SK-N-SH (cell line): ENCODE measurements at regions not wholly inside any gene's neighbourhood (a gene's known extent, or its start where the extent isn't known, plus 50 kb on each side); places are given as distances from the start of the nearest gene placed in this dataset.

Source experiments
- CTCF ChIA-PET: fragments of 300-600, 350-600 bp; formaldehyde crosslinking; extraction: SDS; loops from one replicate; lab custom pipeline; 2021; lab: Yijun Ruan, JAX
- POLR2A ChIA-PET: fragments of 350-600 bp; sonication (Branson Sonifier 250); formaldehyde crosslinking; extraction: SDS; loops from one replicate; lab custom pipeline; 2020; ENCODE audit warnings: antibody characterized with exemption, inconsistent platforms; lab: Yijun Ruan, JAX
- DNase-seq: peaks from one replicate; pipeline ENCODE4 v3.0.0; 2012
- H2AFZ ChIP-seq: fragments of 200-600 bp; sonication (generic); 2 replicates; pipeline ENCODE4 v1.8.1; 2016; ENCODE audit warnings: antibody characterized with exemption, mild to moderate bottlenecking, low read depth
- H3F3A ChIP-seq: fragments of 200-600 bp; sonication (generic); replicated peaks from 2 replicates; pipeline ENCODE3; 2016; ENCODE audit warnings: antibody characterized with exemption, mild to moderate bottlenecking; ENCODE audit not compliant: insufficient read depth
- H3K27ac ChIP-seq, 2 experiments: fragments of 200-500 bp in 1 of 2; fragments of 200-600 bp in 1 of 2; sonication (Bioruptor generic) in 1 of 2; sonication (generic), shearing (Covaris generic) in 1 of 2; 2 replicates each; pipeline versions ENCODE4 v1.5.1 to v1.6.1; 2014 to 2016; ENCODE audit warnings: low read depth in 2 of 2, inconsistent platforms in 1 of 2, low read length in 1 of 2, mild to moderate bottlenecking in 1 of 2, mixed read lengths in 1 of 2
- H3K27me3 ChIP-seq: fragments of 200-600 bp; sonication (generic), shearing (Covaris generic); 2 replicates; pipeline ENCODE4 v1.6.1; 2016; ENCODE audit warnings: mixed run types; ENCODE audit not compliant: insufficient read depth
- H3K36me3 ChIP-seq, 2 experiments: fragments of 200-500 bp in 1 of 2; fragments of 200-600 bp in 1 of 2; sonication (Bioruptor generic) in 1 of 2; sonication (generic) in 1 of 2; replicated peaks in 1 of 2; 2 replicates each; pipeline versions ENCODE3 to v1.5.1; 2014 to 2016; ENCODE audit warnings: low read length in 1 of 2, mild to moderate bottlenecking in 1 of 2; ENCODE audit not compliant: insufficient read depth in 2 of 2, control insufficient read depth in 1 of 2
- H3K4me1 ChIP-seq, 2 experiments: fragments of 200-500 bp in 1 of 2; fragments of 200-600 bp in 1 of 2; sonication (Bioruptor generic) in 1 of 2; sonication (generic), shearing (Covaris generic) in 1 of 2; 2 replicates each; pipeline versions ENCODE4 v1.5.1 to v1.6.1; 2014 to 2016; ENCODE audit warnings: low read depth in 1 of 2, low read length in 1 of 2, mixed run types in 1 of 2; ENCODE audit not compliant: insufficient read depth in 2 of 2, control insufficient read depth in 1 of 2
- H3K4me2 ChIP-seq: fragments of 200-600 bp; sonication (generic), shearing (Covaris generic); 2 replicates; pipeline ENCODE4 v1.6.1; 2017; ENCODE audit warnings: mixed run types
- H3K4me3 ChIP-seq, 2 experiments: fragments of 200-500 bp in 1 of 2; fragments of 200-600 bp in 1 of 2; sonication (Bioruptor generic) in 1 of 2; sonication (generic), shearing (Covaris generic) in 1 of 2; 2 replicates each; pipeline versions ENCODE4 v1.5.1 to v1.8.1; 2014 to 2016; ENCODE audit warnings: low read depth in 2 of 2, inconsistent platforms in 1 of 2, low read length in 1 of 2, mild to moderate bottlenecking in 1 of 2, mixed read lengths in 1 of 2, moderate library complexity in 1 of 2
- H3K79me2 ChIP-seq: fragments of 200-600 bp; sonication (generic); 2 replicates; pipeline ENCODE4 v1.8.1; 2017; ENCODE audit warnings: mild to moderate bottlenecking; ENCODE audit not compliant: insufficient read depth
- H3K9ac ChIP-seq: fragments of 200-600 bp; sonication (generic); 2 replicates; pipeline ENCODE4 v1.6.1; 2017; ENCODE audit warnings: mixed run types
- H3K9me2 ChIP-seq: fragments of 200-600 bp; sonication (generic); 2 replicates; pipeline ENCODE4 v1.6.1; 2017; ENCODE audit warnings: mixed run types
- H3K9me3 ChIP-seq: fragments of 200-600 bp; sonication (generic); 2 replicates; pipeline ENCODE4 v1.6.1; 2017; ENCODE audit warnings: mixed run types, mild to moderate bottlenecking, moderate library complexity
- H4K20me1 ChIP-seq: fragments of 200-600 bp; sonication (generic); 2 replicates; pipeline ENCODE4 v1.6.1; 2017; ENCODE audit warnings: mild to moderate bottlenecking, mixed run types; ENCODE audit not compliant: insufficient read depth
- CTCF ChIP-seq: fragments of 200-600 bp; sonication (generic); IDR thresholded peaks from 2 replicates; pipeline ENCODE4 v1.6.1; 2017; ENCODE audit warnings: antibody characterized with exemption, mild to moderate bottlenecking, moderate library complexity
- EP300 ChIP-seq, 2 experiments: IDR thresholded peaks; 2 replicates each; pipeline versions ENCODE4 v1.4.0 to v1.6.1; 2012; ENCODE audit warnings: borderline replicate concordance in 1 of 2, low read depth in 1 of 2, low read length in 1 of 2
- EZH2phosphoT487 ChIP-seq: fragments of 200-600 bp; sonication (generic); IDR thresholded peaks from 2 replicates; pipeline ENCODE4 v1.6.1; 2017; ENCODE audit warnings: low read depth, mixed run types, mild to moderate bottlenecking, antibody characterized with exemption, moderate library complexity, borderline replicate concordance
- FOXJ3 ChIP-seq: sonication (generic); formaldehyde crosslinking; IDR thresholded peaks from 2 replicates; pipeline ENCODE4 v1.5.1; 2020; ENCODE audit warnings: mild to moderate bottlenecking, missing genetic modification reagents
- IRF3 ChIP-seq: fragments of 150-350 bp; IDR thresholded peaks from 2 replicates; pipeline ENCODE4 v1.6.1; 2016; ENCODE audit warnings: mild to moderate bottlenecking, low read depth, low read length
- JUND ChIP-seq: IDR thresholded peaks from 2 replicates; pipeline ENCODE4 v1.4.0; 2012
- MAX ChIP-seq: IDR thresholded peaks from 2 replicates; pipeline ENCODE4 v1.4.0; 2012; ENCODE audit warnings: low read depth
- MXI1 ChIP-seq: IDR thresholded peaks from 2 replicates; pipeline ENCODE4 v1.6.1; 2012; ENCODE audit warnings: mild to moderate bottlenecking, low read depth, low read length, improper control_type of control experiment
- NFIC ChIP-seq: IDR thresholded peaks from 2 replicates; pipeline ENCODE4 v1.4.0; 2012; ENCODE audit warnings: borderline replicate concordance
- NRF1 ChIP-seq: IDR thresholded peaks from 2 replicates; pipeline ENCODE4 v1.6.1; 2012; ENCODE audit warnings: low read depth, mild to moderate bottlenecking, low read length
- PBX3 ChIP-seq: IDR thresholded peaks from 2 replicates; pipeline ENCODE4; 2012
- RCOR1 ChIP-seq: fragments of 150-350 bp; IDR thresholded peaks from 2 replicates; pipeline ENCODE4 v1.6.1; 2017; ENCODE audit warnings: antibody characterized with exemption, low read length
- REST ChIP-seq: IDR thresholded peaks from 2 replicates; pipeline ENCODE4 v1.6.1; 2012; ENCODE audit warnings: mild to moderate bottlenecking, low read depth, low read length, moderate library complexity
- SIN3A ChIP-seq: IDR thresholded peaks from 2 replicates; pipeline ENCODE4 v1.6.1; 2012; ENCODE audit warnings: low read depth, mild to moderate bottlenecking, low read length, moderate library complexity, borderline replicate concordance
- TEAD4 ChIP-seq: IDR thresholded peaks from 2 replicates; pipeline ENCODE4 v1.4.0; 2012; ENCODE audit warnings: mild to moderate bottlenecking, borderline replicate concordance; ENCODE audit not compliant: insufficient read depth
- YY1 ChIP-seq: IDR thresholded peaks from 2 replicates; pipeline ENCODE4 v1.4.0; 2012; ENCODE audit warnings: low read depth, mild to moderate bottlenecking
- WGBS: methylation state at CpG from one replicate; pipeline ENCODE4 v1.1.6; 2017; ENCODE audit warnings: low lambda C conversion rate; 5-methylcytosine and 5-hydroxymethylcytosine counted together

- no peak overlapping the region for H3K4me2 ChIP-seq
- no peaks in the 10 kb centered on the region for H4K20me1 ChIP-seq
- no peaks in the 10 kb centered on the region for H3K9me2 ChIP-seq
- H2AFZ ChIP-seq = no peak overlapping the region
- no peaks in the 10 kb centered on the region; the same call in 1 of the 2 replicates for H3K27me3 ChIP-seq
- H3K36me3 ChIP-seq = no peaks in the 10 kb centered on the region
- H3K4me1 ChIP-seq = no peaks in the 10 kb centered on the region
- DNase-seq = no peak
- no peak overlapping the region for H3K9ac ChIP-seq
- H3K9me3 ChIP-seq = no peaks in the 10 kb centered on the region; the same call in 1 of the 2 replicates
- TF ChIP-seq PBX3 = no peak
- TF ChIP-seq NFIC = no peak
- TF ChIP-seq NRF1 = no peak
- TF ChIP-seq REST = no peak
- TF ChIP-seq MXI1 = no peak
- TF ChIP-seq RCOR1 = no peak
- TF ChIP-seq CTCF = no peak
- TF ChIP-seq TEAD4 = no peak
- TF ChIP-seq FOXJ3 (CRISPR knock-in tag) = no peak
- TF ChIP-seq EP300 (IDR thresholded peaks at IDR 0.05; ENCODE audit: borderline replicate concordance in 1 of 2, low read depth in 1 of 2, low read length in 1 of 2) = no peak
- no peak for TF ChIP-seq SIN3A
- TF ChIP-seq YY1 = no peak
- TF ChIP-seq JUND = no peak
- no peak for TF ChIP-seq IRF3
- TF ChIP-seq EZH2phosphoT487 = no peak
- no peak for TF ChIP-seq MAX
- POLR2A ChIA-PET = no interaction called here
- WGBS = 0% methylated on average over 2 of the region's 2 CpGs
- H3K27ac ChIP-seq = no peak overlapping the region
- CTCF ChIA-PET = no interaction called here
- H3K79me2 ChIP-seq = no peaks in the 10 kb centered on the region
- H3K4me3 ChIP-seq = no peak overlapping the region
- no peaks in the 10 kb centered on the region for H3F3A ChIP-seq
Measured at GRCh38 chr17:14547556-14547955, 246.7 kb downstream of the HS3ST3B1 start.
